ENCODE measurements at regions not wholly inside any gene's neighbourhood (a gene's known extent, or its start where the extent isn't known, plus 50 kb on each side); places are given as distances from the start of the nearest gene placed in this dataset.

DNA sequence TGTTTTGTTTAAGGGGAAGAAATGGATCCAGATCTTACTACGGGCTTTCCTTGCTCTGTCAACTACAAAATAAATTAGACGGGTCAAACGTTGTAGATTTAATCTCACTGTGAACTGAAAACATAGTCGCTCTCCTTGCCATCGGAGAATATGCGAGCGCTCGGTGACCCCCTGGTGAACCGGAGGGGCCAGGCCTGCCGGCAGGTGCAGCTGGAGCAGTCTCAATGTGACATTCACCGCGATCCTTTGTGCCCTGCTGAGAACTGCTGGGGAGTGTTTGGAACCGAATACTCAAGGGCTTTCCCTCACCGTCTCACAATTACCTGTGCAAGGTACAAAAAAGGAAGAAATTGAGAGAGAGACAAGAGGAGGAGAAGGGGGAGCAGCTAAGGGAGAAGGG, 174.1 kb upstream of the GPR26 start:
- DNase-seq (ENCODE audit: low read depth, low spot score) = no peak

DNA sequence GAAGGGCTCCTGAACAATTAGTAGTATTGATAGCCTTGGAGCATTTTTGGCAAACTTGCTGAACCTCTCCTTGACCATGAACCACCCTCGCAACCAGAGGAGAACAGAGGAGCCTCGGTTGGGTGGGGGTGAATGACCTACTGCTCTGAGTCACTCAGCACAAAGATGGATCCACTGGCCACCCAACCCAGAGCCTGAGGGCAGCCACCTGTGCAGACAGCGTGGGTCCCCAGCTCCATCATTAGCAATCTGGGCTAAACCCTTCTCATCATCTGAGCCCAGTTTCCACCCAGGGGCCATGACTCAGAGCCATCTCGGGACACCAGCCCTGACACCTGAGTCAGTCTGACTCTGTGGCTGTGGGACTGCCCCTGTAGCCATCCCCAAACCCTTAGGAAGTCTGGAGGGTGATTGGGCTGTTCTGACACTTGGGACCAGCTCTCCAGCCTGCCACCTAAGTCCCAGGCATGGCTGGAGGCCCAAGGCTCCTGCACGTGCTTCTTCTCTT, 171.8 kb upstream of the GPR26 start:
- DNase-seq (ENCODE audit: low read depth, low spot score) = no peak

DNA sequence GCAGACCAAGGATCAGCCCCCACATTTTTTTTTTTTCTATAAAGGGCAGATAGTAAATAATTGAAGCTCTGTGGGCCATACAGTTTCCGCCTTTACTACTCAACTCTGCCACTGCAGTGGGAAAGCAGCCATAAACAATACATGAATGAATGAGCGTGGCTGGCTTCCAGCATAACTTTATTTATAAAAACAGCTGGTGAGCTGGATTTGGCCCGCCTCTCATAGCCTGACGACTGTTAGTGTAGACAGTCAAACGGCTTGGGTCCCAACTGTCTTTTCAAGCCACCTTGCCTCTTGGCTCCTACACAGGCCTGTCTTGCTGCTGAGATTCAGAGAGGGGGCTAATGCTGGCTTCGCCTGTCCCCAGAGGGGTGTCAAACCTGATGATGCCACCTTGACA, 169.8 kb upstream of the GPR26 start:
- DNase-seq (ENCODE audit: low read depth, low spot score) = no peak

DNA sequence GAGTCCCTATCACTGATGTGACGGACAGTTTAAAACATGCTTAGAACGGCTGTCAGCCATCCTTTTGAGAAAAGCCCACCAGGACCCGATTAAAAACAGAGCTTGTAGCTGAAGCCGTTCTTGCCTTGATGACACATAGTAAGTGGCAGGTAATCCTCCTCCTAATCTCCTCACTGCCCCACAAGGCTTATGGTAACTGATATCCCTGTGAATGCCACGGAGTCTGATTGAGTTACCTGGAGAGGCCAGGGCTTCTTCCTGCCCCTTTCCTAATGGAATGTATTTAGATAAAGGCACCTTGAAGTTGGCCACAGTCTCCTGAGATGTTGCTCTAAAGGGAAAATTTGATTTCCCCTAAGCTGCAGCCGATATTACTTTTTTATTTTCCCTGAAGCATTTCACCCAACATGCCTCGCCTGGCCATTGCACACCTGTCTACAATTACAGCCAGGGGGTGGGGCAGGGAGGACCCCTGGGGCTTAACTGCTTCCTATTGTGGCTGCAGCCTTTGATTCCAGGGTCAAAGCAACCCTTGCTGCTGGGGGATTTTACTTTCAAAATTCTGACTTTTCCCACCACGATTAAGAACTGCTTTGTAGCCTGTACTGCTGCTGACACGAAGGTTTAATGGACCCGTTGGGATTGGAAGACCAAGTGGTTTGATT, 169.0 kb upstream of the GPR26 start:
- no peak for DNase-seq (ENCODE audit: low read depth, low spot score)

DNA sequence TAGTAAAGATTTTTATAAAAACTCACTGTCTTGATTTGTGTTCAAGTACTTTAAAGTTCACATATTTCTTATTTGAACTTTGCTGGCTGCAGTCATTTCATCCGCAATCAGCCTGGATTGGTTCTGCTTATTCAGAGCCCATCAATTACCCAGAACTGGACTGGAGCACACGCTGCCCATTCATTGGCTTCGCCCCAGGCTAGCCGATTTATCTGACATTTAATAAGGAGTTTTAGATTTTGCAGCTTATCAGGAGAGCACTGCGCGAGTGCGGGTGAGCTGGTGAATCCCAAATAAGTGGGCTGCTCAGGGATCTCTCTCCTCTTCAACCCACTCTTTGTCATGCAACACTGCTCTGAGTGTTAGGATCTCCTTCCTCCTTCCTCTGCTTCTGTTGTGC, 166.0 kb upstream of the GPR26 start:
- DNase-seq (ENCODE audit: low read depth, low spot score) = no peak

DNA sequence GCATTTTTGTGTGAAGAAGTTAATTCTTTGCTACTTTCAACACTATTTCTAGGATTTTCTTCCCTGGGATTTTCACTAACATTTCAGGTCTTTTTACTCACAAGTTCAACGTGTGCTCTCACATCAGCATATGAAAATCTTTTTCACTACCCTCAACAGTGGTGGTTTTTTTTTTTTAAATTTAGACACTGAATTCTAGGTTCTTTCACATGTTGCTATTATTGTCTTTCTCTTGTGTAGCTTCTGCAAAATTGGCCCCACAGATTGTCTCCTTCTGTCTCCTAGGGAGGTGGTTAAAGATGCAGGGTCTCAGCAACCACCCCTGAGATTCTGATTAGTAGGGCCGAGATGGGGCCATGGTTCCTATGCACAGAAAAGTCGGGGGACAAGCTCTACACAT, 165.0 kb upstream of the GPR26 start:
- no peak for DNase-seq (ENCODE audit: low read depth, low spot score)

DNA sequence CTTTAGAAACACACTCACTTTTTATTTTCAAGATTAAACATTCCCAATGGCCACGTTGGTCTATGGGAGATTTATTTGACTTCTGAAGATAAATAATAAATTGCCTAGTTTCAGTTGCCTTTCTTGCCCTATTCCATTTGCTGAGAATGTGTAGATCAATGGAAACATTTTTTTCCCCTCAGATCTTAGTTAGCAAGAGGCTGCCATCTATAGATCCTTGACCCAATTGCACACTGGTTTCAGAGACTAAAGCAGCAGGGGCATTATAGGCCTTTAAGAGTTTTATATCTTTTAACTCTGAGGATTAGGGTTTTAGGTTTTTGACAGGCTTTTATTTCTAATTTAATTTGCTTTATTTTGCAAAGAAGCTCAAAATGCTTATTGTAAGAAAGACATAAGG, 163.2 kb upstream of the GPR26 start:
- DNase-seq (ENCODE audit: low read depth, low spot score) = no peak

DNA sequence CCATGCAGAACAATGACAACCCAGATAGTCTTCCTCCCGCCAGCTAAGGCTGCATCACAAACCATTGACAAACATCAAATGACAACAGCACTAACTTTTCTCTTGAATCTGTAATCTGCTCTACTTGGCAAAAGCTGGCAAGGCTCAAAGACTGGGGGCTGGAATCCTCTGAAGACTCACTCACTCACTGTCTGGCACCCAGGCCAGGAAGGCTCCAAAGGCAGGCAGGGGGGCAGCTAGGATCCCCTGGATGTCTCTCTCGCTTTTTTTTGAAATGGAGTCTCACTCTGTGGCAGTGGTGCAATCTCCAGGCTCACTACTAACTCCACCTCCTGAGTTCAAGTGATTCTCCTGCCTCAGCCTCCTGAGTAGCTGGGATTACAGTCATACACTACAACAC, 159.7 kb upstream of the GPR26 start:
- DNase-seq (ENCODE audit: low read depth, low spot score) = no peak

DNA sequence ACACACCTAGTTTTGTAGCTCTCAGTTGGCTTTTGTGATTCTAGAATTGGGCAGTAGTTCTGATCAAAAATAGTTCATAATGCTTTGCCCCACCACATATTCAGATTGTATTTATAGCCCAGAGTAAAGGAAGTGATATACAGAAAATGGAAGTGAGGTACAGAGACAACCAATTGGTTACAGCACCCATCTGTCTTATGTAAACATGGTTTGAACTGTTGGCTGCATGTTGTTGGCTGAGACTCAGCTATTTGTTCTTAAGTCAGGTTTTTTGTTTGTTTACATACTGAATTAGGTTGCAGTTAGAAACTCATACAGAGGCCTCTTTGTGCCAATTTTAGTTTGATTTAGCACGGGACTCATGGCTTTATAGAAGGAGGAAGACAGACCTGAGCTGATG, 158.9 kb upstream of the GPR26 start:
- DNase-seq (ENCODE audit: low read depth, low spot score) = no peak

DNA sequence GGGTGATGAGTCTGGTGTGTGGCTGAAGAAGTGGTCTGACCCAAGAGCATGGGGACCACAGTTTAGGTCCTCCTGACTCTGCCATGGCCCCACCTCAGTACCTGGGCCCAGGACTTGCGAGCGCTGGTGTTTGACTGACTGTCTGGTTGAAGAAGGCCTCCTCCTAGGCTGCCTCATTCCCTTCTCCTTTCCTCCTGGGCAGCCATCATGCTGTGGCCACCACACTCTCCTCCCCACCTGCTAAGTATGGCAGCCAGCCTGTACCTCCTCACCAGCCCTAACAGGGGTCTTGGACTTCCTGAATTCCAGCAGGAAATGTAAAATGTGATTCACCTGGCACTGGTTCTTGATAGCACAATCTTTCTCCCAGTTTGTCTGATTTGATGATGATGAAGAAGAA, 156.8 kb upstream of the GPR26 start:
- DNase-seq (ENCODE audit: low read depth, low spot score) = no peak

DNA sequence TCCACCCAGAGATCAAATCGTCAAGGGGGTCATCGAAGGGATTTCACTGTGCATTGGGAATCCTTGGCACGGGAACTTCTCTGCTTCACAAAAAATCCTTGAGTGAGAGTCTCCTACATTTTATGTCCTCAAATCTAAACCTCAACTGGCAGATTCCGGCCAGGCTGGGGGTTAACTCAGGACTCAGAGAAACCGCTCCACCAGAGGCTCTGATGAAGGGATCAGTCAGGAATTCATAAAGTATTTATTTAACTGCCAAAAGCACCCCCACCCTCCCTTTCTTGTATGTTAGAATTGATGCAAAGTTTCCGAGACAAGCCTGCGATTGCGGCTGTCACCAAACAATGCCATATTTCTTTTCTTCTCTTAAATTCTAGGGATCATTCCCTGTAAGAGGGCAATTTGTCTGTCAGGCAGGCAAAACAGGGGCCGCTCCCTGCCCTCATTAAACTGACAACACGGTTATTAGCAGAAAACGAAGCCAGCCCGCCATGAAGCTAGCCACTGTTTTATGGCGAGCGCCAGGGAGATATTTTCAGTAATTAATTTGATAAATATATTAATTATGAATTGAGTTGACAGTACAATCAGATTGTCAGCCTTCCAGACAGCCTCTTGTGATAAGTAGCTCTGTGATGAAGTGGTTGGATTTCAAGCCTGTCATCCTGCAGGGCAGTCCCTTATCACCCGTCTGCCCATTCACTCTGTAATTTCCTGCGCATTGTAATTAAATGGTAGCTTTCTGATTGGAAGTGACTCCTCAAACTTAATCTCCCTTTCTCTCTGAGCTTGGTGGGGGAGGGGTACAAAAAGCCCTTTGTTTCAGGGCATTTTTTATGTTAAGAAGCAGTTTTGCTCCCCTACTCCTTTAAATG, 153.0 kb upstream of the GPR26 start:
- DNase-seq (ENCODE audit: low read depth, low spot score) = no peak

DNA sequence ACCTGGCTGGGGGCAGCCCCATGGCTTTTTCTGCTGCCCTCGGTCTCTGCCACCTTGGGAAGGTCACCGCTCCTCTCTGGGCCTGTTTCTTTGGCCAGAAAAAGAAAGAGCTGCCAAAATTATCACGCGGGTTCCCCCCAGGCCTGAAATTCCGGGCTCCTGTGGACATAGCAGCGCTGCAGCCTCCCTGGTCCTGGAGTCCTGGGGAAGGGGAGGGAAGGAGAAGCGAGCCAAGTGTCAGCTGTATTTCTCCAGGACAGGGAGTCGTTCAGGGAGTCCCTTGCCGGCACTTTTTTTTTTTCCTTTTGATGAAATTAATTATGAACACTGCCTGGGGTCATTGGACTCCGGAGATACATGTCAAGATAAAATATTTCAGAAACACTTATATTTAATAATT, 152.3 kb upstream of the GPR26 start:
- no peak for DNase-seq (ENCODE audit: low read depth, low spot score)

DNA sequence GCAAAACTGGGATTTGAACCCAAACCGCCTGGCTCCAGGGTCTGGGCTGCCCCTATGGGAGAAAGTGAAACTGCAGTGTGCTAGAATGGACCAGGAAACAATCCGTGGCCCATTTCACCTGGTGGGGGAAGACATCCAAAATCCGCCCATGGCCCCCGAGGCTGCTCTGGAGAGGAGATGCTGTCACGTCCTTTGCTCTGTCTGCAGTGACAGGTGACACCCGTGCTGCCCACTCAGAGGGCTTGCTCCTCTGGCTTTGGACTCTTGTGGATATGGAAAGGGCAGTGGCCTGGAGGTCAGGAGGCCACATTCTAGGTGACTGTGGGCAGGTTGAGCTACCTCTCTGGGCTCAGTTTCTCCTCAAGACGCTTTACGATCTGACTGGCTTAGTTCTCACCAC, 151.2 kb upstream of the GPR26 start:
- DNase-seq (ENCODE audit: low read depth, low spot score) = no peak

DNA sequence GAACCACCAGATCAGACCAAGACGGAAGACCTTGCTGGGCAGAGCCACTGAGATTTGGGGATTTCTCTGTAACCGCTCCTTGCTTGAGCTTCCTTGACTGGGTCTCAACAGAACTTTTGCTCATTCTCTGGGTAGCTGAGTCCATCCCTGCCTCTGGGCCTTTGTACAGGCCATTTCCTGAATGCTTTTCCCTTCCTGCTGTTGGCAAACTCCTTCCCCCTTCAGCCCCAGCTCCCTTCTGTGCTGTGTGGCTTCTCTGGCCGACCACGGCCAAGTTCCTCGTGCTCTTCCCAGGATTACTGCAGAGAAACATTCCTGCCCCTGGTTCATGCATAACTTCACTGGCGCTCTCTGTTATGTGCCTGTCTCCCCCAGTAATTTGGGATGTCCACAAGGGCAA, 150.5 kb upstream of the GPR26 start:
- no peak for DNase-seq (ENCODE audit: low read depth, low spot score)

DNA sequence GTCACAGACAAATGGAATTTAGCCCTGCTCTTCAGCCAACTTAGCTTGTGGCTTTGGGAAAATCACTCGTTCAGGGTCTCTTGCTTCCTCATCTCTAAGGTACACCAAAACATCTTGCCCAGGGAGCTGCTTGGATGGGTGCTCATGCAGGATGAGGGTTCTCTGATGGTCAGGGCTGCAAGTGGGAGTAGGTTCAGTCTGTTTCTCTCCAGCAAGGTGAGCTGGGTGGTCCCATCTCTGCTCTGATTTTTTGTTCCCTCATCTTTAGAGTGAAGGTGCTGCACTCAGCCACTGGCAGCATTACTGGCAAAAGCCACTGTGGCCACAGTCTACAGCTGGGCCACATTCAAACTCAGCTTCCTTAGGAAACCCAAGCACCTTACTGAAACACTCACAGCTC, 149.9 kb upstream of the GPR26 start:
- no peak for DNase-seq (ENCODE audit: low read depth, low spot score)

DNA sequence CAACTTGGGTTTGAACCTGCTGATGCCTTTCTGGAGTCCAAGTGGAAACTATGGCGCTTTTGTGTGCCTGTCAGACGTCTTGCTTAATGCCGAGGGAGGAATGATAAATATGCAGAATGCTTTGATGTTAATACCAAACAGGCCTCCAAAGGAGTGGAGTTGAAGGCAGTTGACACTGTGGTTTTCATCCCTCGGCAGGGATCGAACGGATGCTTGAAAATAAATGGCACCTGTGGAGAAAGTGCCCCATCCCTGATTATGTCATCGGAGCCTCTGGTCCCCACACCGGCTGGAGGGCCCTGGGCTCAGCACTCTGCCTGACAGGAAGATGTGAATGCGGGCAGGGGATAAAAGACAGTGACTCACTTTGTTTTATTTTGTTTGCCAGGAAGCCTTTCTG, 148.7 kb upstream of the GPR26 start:
- no peak for DNase-seq (ENCODE audit: low read depth, low spot score)

DNA sequence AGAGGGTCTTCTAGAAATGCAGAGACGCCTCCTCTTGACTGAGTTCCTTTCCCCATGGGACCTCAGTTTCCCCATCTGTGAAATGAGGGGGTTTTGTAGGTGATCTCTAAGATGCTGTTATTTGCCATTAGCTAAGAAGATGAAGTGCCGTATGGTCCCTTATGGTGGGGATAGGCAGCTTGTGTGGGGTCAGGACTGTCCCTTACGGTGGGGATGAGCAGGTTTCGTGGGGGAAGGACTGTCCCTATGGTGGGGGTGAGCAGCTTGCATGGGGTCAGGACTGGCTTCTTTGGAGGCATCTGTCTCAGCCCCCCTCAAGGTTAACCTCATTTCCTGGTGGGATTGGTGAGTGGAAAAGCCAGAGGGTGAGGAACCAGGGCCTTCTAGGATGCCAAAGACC, 148.3 kb upstream of the GPR26 start:
- no peak for DNase-seq (ENCODE audit: low read depth, low spot score)

DNA sequence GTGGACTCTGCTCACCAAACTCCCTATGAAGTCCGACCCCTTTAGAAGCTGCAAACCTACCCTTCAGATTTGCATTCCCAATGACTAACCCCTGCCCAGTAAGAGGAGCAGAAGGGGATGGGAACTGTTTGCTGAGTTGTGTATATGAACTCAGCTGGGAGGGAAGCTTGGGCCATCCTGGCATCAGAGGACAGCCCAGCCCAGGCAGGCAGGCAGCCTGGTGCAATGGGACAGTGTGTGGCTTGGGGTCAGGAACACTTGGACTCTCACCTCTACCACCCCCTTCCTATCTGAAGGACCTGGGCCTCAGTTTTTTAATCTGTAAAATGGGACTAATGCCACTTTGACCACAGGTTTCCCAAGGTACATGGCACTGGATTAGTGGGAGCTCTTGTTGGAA, 147.4 kb upstream of the GPR26 start:
- DNase-seq (ENCODE audit: low read depth, low spot score) = no peak

DNA sequence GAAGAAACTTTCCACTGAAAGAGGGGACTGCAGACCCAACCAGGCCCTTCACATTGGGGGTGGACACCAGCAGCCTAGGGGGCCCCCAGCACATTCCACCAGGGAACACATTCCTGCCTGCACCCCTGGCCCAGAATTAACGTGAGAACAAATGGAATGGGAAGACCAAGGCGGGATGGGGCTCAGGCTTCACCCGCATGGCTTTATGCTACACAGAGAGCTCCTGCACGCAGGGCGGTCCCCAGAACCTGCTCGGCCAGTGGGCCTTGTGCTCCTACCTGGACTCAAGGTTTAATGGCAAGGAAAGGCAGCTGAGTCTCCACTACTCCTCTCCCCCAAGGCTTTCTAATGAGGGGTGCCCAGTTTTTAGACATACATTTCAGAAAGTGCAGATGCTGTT, 146.3 kb upstream of the GPR26 start:
- DNase-seq (ENCODE audit: low read depth, low spot score) = no peak

DNA sequence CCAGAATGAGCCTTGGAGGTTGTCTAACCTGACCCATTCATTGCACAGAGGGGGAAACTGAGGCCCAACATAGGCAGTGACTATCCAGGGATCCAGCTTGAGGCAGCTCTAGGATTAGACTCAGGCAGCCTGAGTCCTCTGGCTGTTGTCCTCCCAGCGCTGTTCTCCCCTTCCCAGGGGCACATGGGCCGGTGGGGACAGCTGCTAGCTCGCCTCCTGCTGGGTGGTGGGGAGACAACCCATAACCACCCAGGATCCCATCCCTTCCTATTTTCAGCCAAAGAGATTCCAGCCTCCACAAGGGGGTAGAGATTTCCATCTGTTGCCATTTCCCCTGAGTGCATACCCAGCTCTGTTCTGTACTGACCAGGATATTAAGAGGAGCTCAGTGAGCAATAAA, 145.1 kb upstream of the GPR26 start:
- no peak for DNase-seq (ENCODE audit: low read depth, low spot score)

DNA sequence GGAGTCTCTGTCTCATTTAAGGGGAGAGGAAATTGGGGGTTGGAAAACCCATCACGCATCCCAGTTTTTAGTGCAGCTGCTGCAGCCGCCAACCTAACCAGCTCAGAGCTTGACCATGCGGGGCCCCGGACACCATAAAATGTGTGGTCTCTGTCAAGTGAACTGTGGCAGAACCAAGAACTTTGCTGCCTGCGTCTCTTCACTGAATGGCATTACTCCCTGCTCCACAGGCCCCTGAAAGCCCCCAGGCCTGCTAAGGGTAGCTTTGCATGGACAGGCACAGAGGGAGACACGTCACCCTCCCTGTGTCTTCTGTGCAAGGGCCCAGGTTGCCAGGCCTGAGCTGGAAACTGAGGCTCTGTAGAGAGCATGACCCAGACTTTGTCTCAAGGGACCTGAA, 144.6 kb upstream of the GPR26 start:
- DNase-seq (ENCODE audit: low read depth, low spot score) = no peak

DNA sequence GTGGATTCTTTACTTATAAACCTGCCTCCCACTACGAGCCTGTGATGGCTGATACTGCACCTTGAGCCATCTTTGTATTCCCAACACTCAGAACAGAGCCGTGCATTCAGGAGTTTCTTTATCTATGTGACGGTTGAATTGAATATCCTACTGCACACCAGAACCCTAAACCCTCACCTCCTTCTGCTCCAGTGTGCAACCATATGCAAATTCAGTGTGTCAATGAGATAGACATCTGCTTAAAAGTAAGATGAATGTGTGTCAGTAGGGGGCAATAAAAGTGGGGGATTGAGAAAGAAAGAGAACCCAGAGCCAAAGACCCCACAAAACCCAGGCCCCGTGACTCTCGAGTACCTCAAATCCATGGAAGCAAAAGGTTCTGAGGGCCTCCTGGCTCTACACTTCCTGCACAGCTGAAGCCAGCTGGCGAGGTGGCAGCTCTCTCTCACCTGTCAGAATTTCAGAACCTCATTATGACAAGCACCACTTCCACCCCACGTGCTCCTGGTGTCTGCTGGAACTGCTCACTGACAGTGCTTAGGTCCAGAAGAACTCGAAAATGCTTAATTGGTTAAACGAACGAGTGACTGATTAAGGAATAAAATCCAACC, 143.3 kb upstream of the GPR26 start:
- DNase-seq (ENCODE audit: low read depth, low spot score) = no peak

DNA sequence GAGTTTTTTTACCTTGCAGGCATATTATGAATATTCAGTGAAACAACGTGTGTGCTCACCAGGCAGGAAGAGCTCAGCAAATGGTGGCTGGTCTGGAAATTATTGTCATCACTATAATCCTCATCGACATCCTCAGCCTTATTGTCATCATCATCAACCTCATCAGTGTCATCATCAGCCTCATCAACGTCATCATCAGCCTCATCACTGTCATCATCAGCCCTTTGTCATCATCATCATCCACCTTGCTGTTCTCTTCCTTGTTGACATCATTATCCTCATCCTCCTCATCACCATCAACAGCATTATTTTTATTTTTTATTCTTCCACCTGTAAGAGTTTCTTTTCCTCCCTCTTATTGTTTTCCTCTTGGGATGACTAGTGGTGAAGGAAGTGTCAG, 142.3 kb upstream of the GPR26 start:
- no peak for DNase-seq (ENCODE audit: low read depth, low spot score)
